ENCODE measurements at regions not wholly inside any gene's neighbourhood (a gene's known extent, or its start where the extent isn't known, plus 50 kb on each side); places are given as distances from the start of the nearest gene placed in this dataset.

GRCh38 chr17:72529386-72529785, 408.6 kb downstream of the SOX9 start:
- TF ChIP-seq EZH2phosphoT487 (conservative IDR thresholded peaks at IDR 0.05; ENCODE audit: low read length) (no peak), CTCF (IDR thresholded peaks at IDR 0.05; ENCODE audit: insufficient read depth, low read length, poor library complexity, severe bottlenecking) (no peak)
